ENCODE measurements at regions not wholly inside any gene's neighbourhood (a gene's known extent, or its start where the extent isn't known, plus 50 kb on each side); places are given as distances from the start of the nearest gene placed in this dataset.

GRCh38 chr6:113137426-113137825 is 719.7 kb upstream of the MARCKS start:
- DNase-seq: no peak
- Mint-ChIP-seq H3K27ac (no peak overlapping the region), H3K9me3 (no peaks in the 10 kb centered on the region), H3K36me3 (ENCODE audit: low read depth) (no peaks in the 10 kb centered on the region), H3K27me3 (ENCODE audit: insufficient read depth) (no peaks in the 10 kb centered on the region), H3K4me1 (ENCODE audit: low read depth) (no peaks in the 10 kb centered on the region; the same call in 1 of the 2 replicates), H3K4me3 (no peak overlapping the region)
- TF ChIP-seq, protein P1, sequence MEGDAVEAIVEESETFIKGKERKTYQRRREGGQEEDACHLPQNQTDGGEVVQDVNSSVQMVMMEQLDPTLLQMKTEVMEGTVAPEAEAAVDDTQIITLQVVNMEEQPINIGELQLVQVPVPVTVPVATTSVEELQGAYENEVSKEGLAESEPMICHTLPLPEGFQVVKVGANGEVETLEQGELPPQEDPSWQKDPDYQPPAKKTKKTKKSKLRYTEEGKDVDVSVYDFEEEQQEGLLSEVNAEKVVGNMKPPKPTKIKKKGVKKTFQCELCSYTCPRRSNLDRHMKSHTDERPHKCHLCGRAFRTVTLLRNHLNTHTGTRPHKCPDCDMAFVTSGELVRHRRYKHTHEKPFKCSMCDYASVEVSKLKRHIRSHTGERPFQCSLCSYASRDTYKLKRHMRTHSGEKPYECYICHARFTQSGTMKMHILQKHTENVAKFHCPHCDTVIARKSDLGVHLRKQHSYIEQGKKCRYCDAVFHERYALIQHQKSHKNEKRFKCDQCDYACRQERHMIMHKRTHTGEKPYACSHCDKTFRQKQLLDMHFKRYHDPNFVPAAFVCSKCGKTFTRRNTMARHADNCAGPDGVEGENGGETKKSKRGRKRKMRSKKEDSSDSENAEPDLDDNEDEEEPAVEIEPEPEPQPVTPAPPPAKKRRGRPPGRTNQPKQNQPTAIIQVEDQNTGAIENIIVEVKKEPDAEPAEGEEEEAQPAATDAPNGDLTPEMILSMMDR (IDR thresholded peaks at IDR 0.05): no peak

GRCh38 chr6:113140721-113141120 is 716.4 kb upstream of the MARCKS start:
- no peak for DNase-seq
- Mint-ChIP-seq H3K36me3 (ENCODE audit: low read depth) (no peaks in the 10 kb centered on the region), H3K27me3 (ENCODE audit: insufficient read depth) (no peaks in the 10 kb centered on the region), H3K4me3 (no peak overlapping the region), H3K9me3 (no peaks in the 10 kb centered on the region), H3K4me1 (ENCODE audit: low read depth) (peaks cover 6% of the 10 kb centered on the region; the same call in 1 of the 2 replicates), H3K27ac (no peak overlapping the region)
- TF ChIP-seq, protein P1 (IDR thresholded peaks at IDR 0.05): no peak

DNA sequence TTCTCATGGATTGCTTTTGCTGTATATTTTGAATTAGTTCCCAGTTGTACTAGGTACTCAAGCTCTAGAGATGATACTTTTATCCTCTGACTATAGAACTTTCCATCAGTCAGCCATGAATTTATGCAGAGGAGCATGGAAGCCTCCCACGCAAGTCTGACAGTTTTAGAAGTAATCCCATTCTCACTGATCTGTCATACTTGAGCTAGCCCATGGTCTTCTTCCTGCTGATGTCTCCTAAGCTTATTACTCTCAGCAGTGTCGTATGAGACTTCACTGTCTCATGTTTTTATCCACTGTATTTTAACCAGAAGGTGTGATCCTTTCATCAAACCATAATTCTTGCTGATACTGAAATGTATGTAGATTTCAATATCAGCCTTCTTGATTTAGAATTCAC is 715.2 kb upstream of the MARCKS start:
- H3K27me3 Mint-ChIP-seq (ENCODE audit: insufficient read depth): no peaks in the 10 kb centered on the region
- H3K36me3 Mint-ChIP-seq (ENCODE audit: low read depth): no peaks in the 10 kb centered on the region
- H3K9me3 Mint-ChIP-seq: no peaks in the 10 kb centered on the region
- no peak overlapping the region for H3K4me3 Mint-ChIP-seq
- TF ChIP-seq, protein P1 (IDR thresholded peaks at IDR 0.05): no peak
- peaks cover 12% of the 10 kb centered on the region for H3K4me1 Mint-ChIP-seq (ENCODE audit: low read depth)
- no peak overlapping the region for H3K27ac Mint-ChIP-seq
- no peak for DNase-seq

DNA sequence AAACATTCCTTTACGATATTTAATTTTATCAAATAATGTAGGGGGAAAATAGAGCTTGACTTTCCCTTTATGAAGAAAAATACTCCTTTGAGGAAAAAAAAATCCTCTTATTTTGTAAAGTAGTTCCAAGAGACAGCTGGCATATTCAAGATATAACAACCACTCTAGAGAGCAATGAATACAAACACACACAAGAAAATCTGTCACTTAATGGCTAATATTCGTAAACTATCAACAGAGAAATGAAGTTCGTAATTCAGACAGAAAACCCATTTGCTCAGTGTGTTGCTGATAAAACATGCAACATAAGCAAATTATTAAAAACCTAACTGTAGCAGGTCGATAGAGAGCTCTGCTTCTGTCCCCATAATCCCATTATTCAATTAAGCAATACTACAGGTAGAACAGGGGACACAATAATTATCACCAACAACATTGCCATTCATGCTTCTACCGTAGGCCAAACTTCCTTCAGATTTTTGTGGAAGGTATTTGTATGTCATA is 714.4 kb upstream of the MARCKS start:
- no peaks in the 10 kb centered on the region for H3K36me3 Mint-ChIP-seq (ENCODE audit: low read depth)
- no peak overlapping the region for H3K27ac Mint-ChIP-seq
- no peak overlapping the region for H3K4me3 Mint-ChIP-seq
- TF ChIP-seq, protein P1 (IDR thresholded peaks at IDR 0.05): no peak
- H3K9me3 Mint-ChIP-seq: no peaks in the 10 kb centered on the region
- no peak for DNase-seq
- no peaks in the 10 kb centered on the region for H3K27me3 Mint-ChIP-seq (ENCODE audit: insufficient read depth)
- H3K4me1 Mint-ChIP-seq (ENCODE audit: low read depth): peaks cover 21% of the 10 kb centered on the region

DNA sequence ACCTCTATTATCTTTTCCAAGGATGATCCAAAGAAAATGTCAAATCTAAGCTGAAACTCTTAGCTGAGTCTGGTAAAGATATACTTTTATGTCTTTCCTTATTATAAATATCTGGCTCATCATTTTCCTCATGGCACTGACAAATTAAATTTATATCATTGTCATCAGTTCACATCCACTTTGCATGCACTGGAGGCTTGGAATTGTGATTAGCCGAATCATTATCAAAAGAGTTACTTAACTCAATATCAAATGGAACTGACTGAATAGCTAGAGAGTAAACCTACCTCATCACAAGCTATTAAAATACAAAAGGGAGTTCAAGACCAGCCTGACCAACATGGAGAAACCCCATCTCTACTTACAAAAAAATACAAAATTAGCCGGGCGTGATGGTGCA is 713.9 kb upstream of the MARCKS start:
- DNase-seq: no peak
- no peak overlapping the region for H3K4me3 Mint-ChIP-seq
- TF ChIP-seq, protein P1 (IDR thresholded peaks at IDR 0.05): no peak
- H3K36me3 Mint-ChIP-seq (ENCODE audit: low read depth): no peaks in the 10 kb centered on the region
- peaks cover 25% of the 10 kb centered on the region for H3K4me1 Mint-ChIP-seq (ENCODE audit: low read depth)
- no peaks in the 10 kb centered on the region for H3K27me3 Mint-ChIP-seq (ENCODE audit: insufficient read depth)
- H3K27ac Mint-ChIP-seq: no peak overlapping the region
- no peaks in the 10 kb centered on the region for H3K9me3 Mint-ChIP-seq

DNA sequence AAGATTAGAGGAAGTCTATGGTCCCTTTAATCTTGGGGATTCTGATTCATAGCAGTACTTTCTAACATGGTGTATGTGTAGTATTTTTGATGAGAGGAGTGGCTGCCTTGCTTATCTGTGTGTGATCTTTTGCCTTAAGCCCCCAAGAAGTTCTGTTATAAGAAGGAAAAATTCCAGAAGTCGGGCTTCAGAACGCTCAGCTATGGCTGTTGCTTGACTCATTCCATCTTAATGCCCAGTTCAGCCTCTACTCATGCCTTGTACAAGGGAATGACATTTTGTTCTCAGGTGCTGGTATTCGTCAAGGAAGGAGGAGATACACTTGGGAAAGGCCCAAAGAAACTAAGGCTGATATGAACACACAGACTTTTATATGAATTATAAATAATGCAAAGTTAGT is 713.0 kb upstream of the MARCKS start:
- no peak for DNase-seq
- Mint-ChIP-seq H3K27ac (no peak overlapping the region), H3K4me1 (ENCODE audit: low read depth) (peaks cover 35% of the 10 kb centered on the region), H3K36me3 (ENCODE audit: low read depth) (no peaks in the 10 kb centered on the region; the same call in 1 of the 2 replicates), H3K9me3 (no peaks in the 10 kb centered on the region), H3K4me3 (no peak overlapping the region), H3K27me3 (ENCODE audit: insufficient read depth) (no peaks in the 10 kb centered on the region)
- TF ChIP-seq, protein P1 (IDR thresholded peaks at IDR 0.05): no peak

Measured in HFFc6 (cell line).